ENCODE measurements at regions not wholly inside any gene's neighbourhood (a gene's known extent, or its start where the extent isn't known, plus 50 kb on each side); places are given as distances from the start of the nearest gene placed in this dataset.

DNA sequence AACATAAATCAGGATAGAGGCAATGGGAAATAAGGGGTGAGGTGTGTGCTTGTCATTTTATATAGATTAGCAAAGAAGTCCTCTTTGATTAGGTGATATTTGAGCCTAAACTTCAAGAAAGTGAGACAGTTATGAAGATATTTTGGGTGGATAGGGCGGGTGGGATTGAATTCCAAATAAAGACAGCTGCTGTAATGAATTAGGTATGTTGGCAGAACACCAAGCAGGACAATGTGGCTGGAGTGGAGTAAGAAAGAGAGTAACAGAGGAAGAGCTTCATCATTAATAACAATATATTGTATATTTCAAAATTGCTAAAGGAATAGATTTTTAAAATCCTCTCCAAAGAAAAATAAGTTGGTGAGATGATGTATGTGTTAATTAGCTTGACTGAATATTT lies 91.0 kb upstream of the CENPE start:
- Histone ChIP-seq H3K9me3 (replicated peaks in 1 of 2; ENCODE audit: control insufficient read depth in 2 of 2, insufficient read depth in 1 of 2, low read depth in 1 of 2, low read length in 2 of 2) (no peaks in the 10 kb centered on the region), H2BK120ac (ENCODE audit: low read depth, low read length) (no peak overlapping the region), H2BK15ac (ENCODE audit: low read length) (no peak overlapping the region), H3K79me1 (ENCODE audit: low read depth, low read length) (no peaks in the 10 kb centered on the region), H3K27me3 (ENCODE audit: control insufficient read depth in 3 of 3, insufficient read depth in 3 of 3, low read depth in 1 of 3, low read length in 3 of 3) (no peaks in the 10 kb centered on the region), H3K14ac (ENCODE audit: low read length) (no peak overlapping the region), H2BK12ac (ENCODE audit: low read length) (no peak overlapping the region), H3K9ac (ENCODE audit: low read depth, low read length, poor library complexity) (no peak overlapping the region), H3K4me1 (ENCODE audit: control insufficient read depth in 2 of 2, insufficient read depth in 1 of 2, low read depth in 1 of 2, low read length in 2 of 2) (no peaks in the 10 kb centered on the region), H2AK5ac (ENCODE audit: low read depth, low read length) (no peak overlapping the region), H4K8ac (ENCODE audit: low read depth, low read length) (no peak overlapping the region), H3K27ac (replicated peaks; ENCODE audit: low read length) (no peak overlapping the region), H3K23ac (ENCODE audit: low read depth, low read length, poor library complexity) (no peak overlapping the region), H2AFZ (ENCODE audit: low read length) (no peak overlapping the region), H3K18ac (ENCODE audit: low read length) (no peak overlapping the region), H4K91ac (ENCODE audit: low read depth, low read length, poor library complexity) (no peak overlapping the region), H3K4ac (ENCODE audit: low read length) (no peak overlapping the region), H2BK5ac (ENCODE audit: low read length) (no peak overlapping the region), H3K36me3 (replicated peaks in 1 of 2; ENCODE audit: control insufficient read depth in 2 of 2, insufficient read depth in 2 of 2, low read length in 2 of 2) (no peaks in the 10 kb centered on the region), H3K4me3 (ENCODE audit: low read length in 2 of 2) (no peak overlapping the region), H3K4me2 (ENCODE audit: insufficient read depth, low read length, poor library complexity, severe bottlenecking) (no peak overlapping the region)
- DNase-seq (ENCODE audit: low spot score): no peak
- WGBS, 2 donors (ENCODE audit: extremely low coverage in 2 of 2, insufficient read length in 2 of 2, insufficient replicate concordance in 1 of 2): no CpG with 5 or more reads among the region's 1 CpG

- peaks cover 2 to 12% of the 10 kb centered on the region in 2 donors for H3K9me3 ChIP-seq (replicated peaks in 1 of 2; ENCODE audit: control insufficient read depth in 2 of 2, insufficient read depth in 1 of 2, low read depth in 1 of 2, low read length in 2 of 2)
- no peaks in the 10 kb centered on the region for H3K79me1 ChIP-seq (ENCODE audit: low read depth, low read length)
- H2AK5ac ChIP-seq (ENCODE audit: low read depth, low read length): no peak overlapping the region
- H3K4me2 ChIP-seq (ENCODE audit: insufficient read depth, low read length, poor library complexity, severe bottlenecking): no peak overlapping the region
- H3K27me3 ChIP-seq (ENCODE audit: control insufficient read depth in 3 of 3, insufficient read depth in 3 of 3, low read depth in 1 of 3, low read length in 3 of 3): no peaks in the 10 kb centered on the region
- no peak overlapping the region for H3K18ac ChIP-seq (ENCODE audit: low read length)
- no peak overlapping the region for H3K27ac ChIP-seq (replicated peaks; ENCODE audit: low read length)
- H2BK12ac ChIP-seq (ENCODE audit: low read length): no peak overlapping the region
- H3K4ac ChIP-seq (ENCODE audit: low read length): no peak overlapping the region
- H3K36me3 ChIP-seq (replicated peaks in 1 of 2; ENCODE audit: control insufficient read depth in 2 of 2, insufficient read depth in 2 of 2, low read length in 2 of 2): no peaks in the 10 kb centered on the region
- no peak overlapping the region for H3K14ac ChIP-seq (ENCODE audit: low read length)
- no peak overlapping the region for H2BK15ac ChIP-seq (ENCODE audit: low read length)
- H4K8ac ChIP-seq (ENCODE audit: low read depth, low read length): no peak overlapping the region
- H3K4me3 ChIP-seq (ENCODE audit: low read length in 2 of 2): no peak overlapping the region
- no peak overlapping the region for H2AFZ ChIP-seq (ENCODE audit: low read length)
- H2BK5ac ChIP-seq (ENCODE audit: low read length): no peak overlapping the region
- no peak overlapping the region for H4K91ac ChIP-seq (ENCODE audit: low read depth, low read length, poor library complexity)
- no peak overlapping the region for H3K23ac ChIP-seq (ENCODE audit: low read depth, low read length, poor library complexity)
- no peak overlapping the region for H3K9ac ChIP-seq (ENCODE audit: low read depth, low read length, poor library complexity)
- no peak for DNase-seq (ENCODE audit: low spot score)
- peaks cover 0 to 2% of the 10 kb centered on the region in 2 donors for H3K4me1 ChIP-seq (ENCODE audit: control insufficient read depth in 2 of 2, insufficient read depth in 1 of 2, low read depth in 1 of 2, low read length in 2 of 2)
- H2BK120ac ChIP-seq (ENCODE audit: low read depth, low read length): no peak overlapping the region
Observed at GRCh38 chr4:103272174-103272573, 74.0 kb upstream of the CENPE start.

DNA sequence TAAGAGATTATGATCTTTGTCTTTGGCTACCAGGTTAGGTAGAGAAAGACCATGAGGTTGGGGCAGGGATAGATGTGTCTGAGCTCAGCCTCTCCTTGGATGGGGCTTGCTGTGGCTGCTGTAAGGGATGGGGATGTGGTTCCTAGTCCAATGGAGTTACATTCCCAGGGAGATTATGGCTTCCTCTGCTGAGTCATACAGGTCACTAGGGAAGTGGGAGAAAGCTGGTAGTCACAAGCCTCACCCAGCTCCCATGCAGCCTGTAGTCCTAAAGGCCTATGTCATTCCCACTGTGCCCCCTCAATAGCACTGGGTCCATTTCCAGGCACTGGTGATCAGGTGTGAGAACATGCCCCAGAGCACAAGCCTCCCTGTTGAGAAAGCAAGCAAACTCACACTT lies 70.6 kb upstream of the CENPE start:
- no peak overlapping the region for H4K91ac ChIP-seq (ENCODE audit: low read depth, low read length, poor library complexity)
- H3K4me3 ChIP-seq (ENCODE audit: low read length in 2 of 2): no peak overlapping the region
- H3K36me3 ChIP-seq (replicated peaks in 1 of 2; ENCODE audit: control insufficient read depth in 2 of 2, insufficient read depth in 2 of 2, low read length in 2 of 2): no peaks in the 10 kb centered on the region
- H3K18ac ChIP-seq (ENCODE audit: low read length): no peak overlapping the region
- H3K79me1 ChIP-seq (ENCODE audit: low read depth, low read length): no peaks in the 10 kb centered on the region
- no peaks in the 10 kb centered on the region for H3K4me1 ChIP-seq (ENCODE audit: control insufficient read depth in 2 of 2, insufficient read depth in 1 of 2, low read depth in 1 of 2, low read length in 2 of 2)
- H2BK15ac ChIP-seq (ENCODE audit: low read length): no peak overlapping the region
- H4K8ac ChIP-seq (ENCODE audit: low read depth, low read length): no peak overlapping the region
- H3K4ac ChIP-seq (ENCODE audit: low read length): peak overlapping the region; percentile 23
- no peak overlapping the region for H3K9ac ChIP-seq (ENCODE audit: low read depth, low read length, poor library complexity)
- no peak overlapping the region for H3K27ac ChIP-seq (replicated peaks; ENCODE audit: low read length)
- no peak overlapping the region for H3K23ac ChIP-seq (ENCODE audit: low read depth, low read length, poor library complexity)
- H2BK5ac ChIP-seq (ENCODE audit: low read length): no peak overlapping the region
- no peak overlapping the region for H3K14ac ChIP-seq (ENCODE audit: low read length)
- no peaks in the 10 kb centered on the region for H3K27me3 ChIP-seq (ENCODE audit: control insufficient read depth in 3 of 3, insufficient read depth in 3 of 3, low read depth in 1 of 3, low read length in 3 of 3)
- H2AK5ac ChIP-seq (ENCODE audit: low read depth, low read length): no peak overlapping the region
- no peak overlapping the region for H2BK120ac ChIP-seq (ENCODE audit: low read depth, low read length)
- no peak overlapping the region for H2BK12ac ChIP-seq (ENCODE audit: low read length)
- no peak overlapping the region for H3K4me2 ChIP-seq (ENCODE audit: insufficient read depth, low read length, poor library complexity, severe bottlenecking)
- DNase-seq (ENCODE audit: low spot score): no peak
- no peak overlapping the region for H2AFZ ChIP-seq (ENCODE audit: low read length)
- peaks cover 2 to 12% of the 10 kb centered on the region in 2 donors for H3K9me3 ChIP-seq (replicated peaks in 1 of 2; ENCODE audit: control insufficient read depth in 2 of 2, insufficient read depth in 1 of 2, low read depth in 1 of 2, low read length in 2 of 2)

- Histone ChIP-seq H3K23ac (ENCODE audit: low read depth, low read length, poor library complexity) (no peak overlapping the region), H3K14ac (ENCODE audit: low read length) (no peak overlapping the region), H3K79me1 (ENCODE audit: low read depth, low read length) (no peaks in the 10 kb centered on the region), H3K18ac (ENCODE audit: low read length) (no peak overlapping the region), H3K9ac (ENCODE audit: low read depth, low read length, poor library complexity) (no peak overlapping the region), H2BK15ac (ENCODE audit: low read length) (no peak overlapping the region), H4K91ac (ENCODE audit: low read depth, low read length, poor library complexity) (no peak overlapping the region), H2BK120ac (ENCODE audit: low read depth, low read length) (no peak overlapping the region), H3K4me1 (ENCODE audit: control insufficient read depth in 2 of 2, insufficient read depth in 1 of 2, low read depth in 1 of 2, low read length in 2 of 2) (no peaks in the 10 kb centered on the region), H2AK5ac (ENCODE audit: low read depth, low read length) (no peak overlapping the region), H3K4ac (ENCODE audit: low read length) (no peak overlapping the region), H2BK12ac (ENCODE audit: low read length) (no peak overlapping the region), H3K4me3 (ENCODE audit: low read length in 2 of 2) (no peak overlapping the region), H3K4me2 (ENCODE audit: insufficient read depth, low read length, poor library complexity, severe bottlenecking) (no peak overlapping the region), H3K9me3 (replicated peaks in 1 of 2; ENCODE audit: control insufficient read depth in 2 of 2, insufficient read depth in 1 of 2, low read depth in 1 of 2, low read length in 2 of 2) (peaks cover 2 to 4% of the 10 kb centered on the region in 2 donors), H2BK5ac (ENCODE audit: low read length) (no peak overlapping the region), H4K8ac (ENCODE audit: low read depth, low read length) (no peak overlapping the region), H3K27me3 (ENCODE audit: control insufficient read depth in 3 of 3, insufficient read depth in 3 of 3, low read depth in 1 of 3, low read length in 3 of 3) (no peaks in the 10 kb centered on the region), H2AFZ (ENCODE audit: low read length) (no peak overlapping the region), H3K27ac (replicated peaks; ENCODE audit: low read length) (no peak overlapping the region), H3K36me3 (replicated peaks in 1 of 2; ENCODE audit: control insufficient read depth in 2 of 2, insufficient read depth in 2 of 2, low read length in 2 of 2) (no peaks in the 10 kb centered on the region)
- DNase-seq (ENCODE audit: low spot score): no peak
- WGBS, 2 donors (ENCODE audit: extremely low coverage in 2 of 2, insufficient read length in 2 of 2, insufficient replicate concordance in 1 of 2): no CpG with 5 or more reads among the region's 1 CpG
Observed at GRCh38 chr4:103264905-103265304, 66.8 kb upstream of the CENPE start.
